ENCODE measurements at regions not wholly inside any gene's neighbourhood (a gene's known extent, or its start where the extent isn't known, plus 50 kb on each side); places are given as distances from the start of the nearest gene placed in this dataset.

- DNase-seq (ENCODE audit: low read depth in 3 of 3, low spot score in 1 of 3) = no peak
Measured at GRCh38 chr18:51639541-51639940, 442.1 kb upstream of the MEX3C start.

- DNase-seq (ENCODE audit: low read depth in 3 of 3, low spot score in 1 of 3) = no peak
Measured at GRCh38 chr18:51643483-51643882, 446.0 kb upstream of the MEX3C start.

GRCh38 chr18:51645607-51646006 lies 448.1 kb upstream of the MEX3C start:
- no peak for DNase-seq (ENCODE audit: low read depth in 3 of 3, low spot score in 1 of 3)

- DNase-seq (ENCODE audit: low read depth in 3 of 3, low spot score in 1 of 3) = no peak
Measured at GRCh38 chr18:51647346-51647745, 449.9 kb upstream of the MEX3C start.

GRCh38 chr18:51647942-51648341 lies 450.5 kb upstream of the MEX3C start:
- no peak for DNase-seq (ENCODE audit: low read depth in 3 of 3, low spot score in 1 of 3)

- DNase-seq (ENCODE audit: low read depth in 3 of 3, low spot score in 1 of 3) = no peak
Measured at GRCh38 chr18:51649796-51650195, 452.3 kb upstream of the MEX3C start.

GRCh38 chr18:51651761-51652160 lies 454.3 kb upstream of the MEX3C start:
- DNase-seq (ENCODE audit: low read depth in 3 of 3, low spot score in 1 of 3) = no peak

GRCh38 chr18:51653507-51654213 lies 456.2 kb upstream of the MEX3C start:
- DNase-seq (ENCODE audit: low read depth in 3 of 3, low spot score in 1 of 3) = no peak

- no peak for DNase-seq (ENCODE audit: low read depth in 3 of 3, low spot score in 1 of 3)
Measured at GRCh38 chr18:51654488-51655326, 457.2 kb upstream of the MEX3C start.

GRCh38 chr18:51655327-51655698 lies 457.8 kb upstream of the MEX3C start:
- no peak for DNase-seq (ENCODE audit: low read depth in 3 of 3, low spot score in 1 of 3)

- DNase-seq (ENCODE audit: low read depth in 3 of 3, low spot score in 1 of 3) = no peak
Measured at GRCh38 chr18:51656249-51656648, 458.8 kb upstream of the MEX3C start.

GRCh38 chr18:51658436-51658835 lies 461.0 kb upstream of the MEX3C start:
- DNase-seq (ENCODE audit: low read depth in 3 of 3, low spot score in 1 of 3) = no peak

- DNase-seq (ENCODE audit: low read depth in 3 of 3, low spot score in 1 of 3) = no peak
Measured at GRCh38 chr18:51659781-51660180, 462.3 kb upstream of the MEX3C start.

GRCh38 chr18:51660188-51660715 lies 462.8 kb upstream of the MEX3C start:
- DNase-seq (ENCODE audit: low read depth in 3 of 3, low spot score in 1 of 3) = no peak

GRCh38 chr18:51664236-51664635 lies 466.8 kb upstream of the MEX3C start:
- no peak for DNase-seq (ENCODE audit: low read depth in 3 of 3, low spot score in 1 of 3)

GRCh38 chr18:51666763-51667191 lies 469.3 kb upstream of the MEX3C start:
- no peak for DNase-seq (ENCODE audit: low read depth in 3 of 3, low spot score in 1 of 3)

- DNase-seq (ENCODE audit: low read depth in 3 of 3, low spot score in 1 of 3) = peak in 1 of 3 donors; percentile 17
Measured at GRCh38 chr18:51668101-51668500, 470.6 kb upstream of the MEX3C start.

- no peak for DNase-seq (ENCODE audit: low read depth in 3 of 3, low spot score in 1 of 3)
Measured at GRCh38 chr18:51668607-51669006, 471.1 kb upstream of the MEX3C start.

- no peak for DNase-seq (ENCODE audit: low read depth in 3 of 3, low spot score in 1 of 3)
Measured at GRCh38 chr18:51686590-51686989, 489.1 kb upstream of the MEX3C start.

- DNase-seq (ENCODE audit: low read depth in 3 of 3, low spot score in 1 of 3) = no peak
Measured at GRCh38 chr18:51687845-51688585, 490.5 kb upstream of the MEX3C start.

- no peak for DNase-seq (ENCODE audit: low read depth in 3 of 3, low spot score in 1 of 3)
Measured at GRCh38 chr18:51692612-51693011, 495.1 kb upstream of the MEX3C start.
